HG02623 (cell line): ENCODE measurements at regions not wholly inside any gene's neighbourhood (a gene's known extent, or its start where the extent isn't known, plus 50 kb on each side); places are given as distances from the start of the nearest gene placed in this dataset.

ENCODE experiments used
- ATAC-seq: cut with Tn5 transposase; IDR thresholded peaks from one replicate; pipeline ENCODE4 v1.9.1; 2021; ENCODE audit warnings: moderate library complexity; ENCODE audit not compliant: unreplicated experiment

GRCh38 chr2:107419191-107419590, 407.5 kb upstream of the RGPD4 start:
- ATAC-seq, result no peak

GRCh38 chr2:107428781-107429180, 397.9 kb upstream of the RGPD4 start:
- no peak for ATAC-seq

GRCh38 chr2:107430006-107430405, 396.7 kb upstream of the RGPD4 start:
- no peak for ATAC-seq

- ATAC-seq, result no peak
These were observed 396.0 kb upstream of the RGPD4 start for GRCh38 chr2:107430596-107431266.

- ATAC-seq, result no peak
These were observed 390.4 kb upstream of the RGPD4 start for GRCh38 chr2:107436281-107436680.

- ATAC-seq, result no peak
These were observed 389.4 kb upstream of the RGPD4 start for GRCh38 chr2:107437265-107437664.

- no peak for ATAC-seq
These were observed 388.9 kb upstream of the RGPD4 start for GRCh38 chr2:107437807-107438206.

GRCh38 chr2:107448160-107448559, 378.5 kb upstream of the RGPD4 start:
- ATAC-seq, result no peak

GRCh38 chr2:107461301-107461700, 365.4 kb upstream of the RGPD4 start:
- ATAC-seq, result no peak

- ATAC-seq, result no peak
These were observed 364.5 kb upstream of the RGPD4 start for GRCh38 chr2:107462181-107462580.

- no peak for ATAC-seq
These were observed 360.5 kb upstream of the RGPD4 start for GRCh38 chr2:107466241-107466640.

- no peak for ATAC-seq
These were observed 359.5 kb upstream of the RGPD4 start for GRCh38 chr2:107466984-107467773.

GRCh38 chr2:107469437-107469995, 357.2 kb upstream of the RGPD4 start:
- ATAC-seq, result no peak

GRCh38 chr2:107473150-107473549, 353.5 kb upstream of the RGPD4 start:
- no peak for ATAC-seq

GRCh38 chr2:107475859-107476258, 350.8 kb upstream of the RGPD4 start:
- no peak for ATAC-seq

GRCh38 chr2:107502539-107502938, 324.2 kb upstream of the RGPD4 start:
- ATAC-seq, result no peak

- no peak for ATAC-seq
These were observed 314.5 kb upstream of the RGPD4 start for GRCh38 chr2:107511970-107512789.

- no peak for ATAC-seq
These were observed 301.3 kb upstream of the RGPD4 start for GRCh38 chr2:107525406-107525805.

- ATAC-seq, result no peak
These were observed 297.5 kb upstream of the RGPD4 start for GRCh38 chr2:107529146-107529545.

GRCh38 chr2:107530046-107530445, 296.6 kb upstream of the RGPD4 start:
- ATAC-seq, result no peak

- no peak for ATAC-seq
These were observed 291.8 kb upstream of the RGPD4 start for GRCh38 chr2:107534926-107535325.
